ENCODE measurements at regions not wholly inside any gene's neighbourhood (a gene's known extent, or its start where the extent isn't known, plus 50 kb on each side); places are given as distances from the start of the nearest gene placed in this dataset.

DNA sequence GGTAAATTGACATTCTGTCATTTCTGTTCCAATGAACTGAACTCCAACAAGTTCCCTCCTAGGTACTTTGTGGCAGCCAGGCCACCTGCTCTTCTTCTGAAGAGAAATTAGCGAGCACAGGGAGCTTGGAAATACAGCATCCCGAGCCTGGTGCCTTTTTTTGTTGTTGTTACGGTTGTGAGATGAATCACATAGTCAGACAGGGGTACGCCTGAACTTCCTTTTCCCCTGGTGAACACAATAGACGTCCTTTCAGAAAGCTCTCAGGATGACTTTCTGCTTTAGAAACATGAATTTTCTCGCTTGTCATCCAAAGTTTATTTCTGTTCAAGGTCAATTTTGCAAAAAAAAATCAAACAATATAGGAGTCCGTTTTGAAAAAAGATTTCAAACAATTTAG lies 53.9 kb upstream of the XYLT1 start:
- Histone ChIP-seq H3K27ac (no peak overlapping the region), H3K9me3 (no peaks in the 10 kb centered on the region), H3K4me3 (no peak overlapping the region), H3K36me3 (no peaks in the 10 kb centered on the region), H3K4me1 (no peaks in the 10 kb centered on the region), H3K27me3 (peaks cover 8% of the 10 kb centered on the region)
- no peak for TF ChIP-seq POLR2A (IDR thresholded peaks at IDR 0.05)
- TF ChIP-seq EP300 (IDR thresholded peaks at IDR 0.05): no peak
- TF ChIP-seq POLR2AphosphoS5 (IDR thresholded peaks at IDR 0.05): no peak
- TF ChIP-seq, protein P1, sequence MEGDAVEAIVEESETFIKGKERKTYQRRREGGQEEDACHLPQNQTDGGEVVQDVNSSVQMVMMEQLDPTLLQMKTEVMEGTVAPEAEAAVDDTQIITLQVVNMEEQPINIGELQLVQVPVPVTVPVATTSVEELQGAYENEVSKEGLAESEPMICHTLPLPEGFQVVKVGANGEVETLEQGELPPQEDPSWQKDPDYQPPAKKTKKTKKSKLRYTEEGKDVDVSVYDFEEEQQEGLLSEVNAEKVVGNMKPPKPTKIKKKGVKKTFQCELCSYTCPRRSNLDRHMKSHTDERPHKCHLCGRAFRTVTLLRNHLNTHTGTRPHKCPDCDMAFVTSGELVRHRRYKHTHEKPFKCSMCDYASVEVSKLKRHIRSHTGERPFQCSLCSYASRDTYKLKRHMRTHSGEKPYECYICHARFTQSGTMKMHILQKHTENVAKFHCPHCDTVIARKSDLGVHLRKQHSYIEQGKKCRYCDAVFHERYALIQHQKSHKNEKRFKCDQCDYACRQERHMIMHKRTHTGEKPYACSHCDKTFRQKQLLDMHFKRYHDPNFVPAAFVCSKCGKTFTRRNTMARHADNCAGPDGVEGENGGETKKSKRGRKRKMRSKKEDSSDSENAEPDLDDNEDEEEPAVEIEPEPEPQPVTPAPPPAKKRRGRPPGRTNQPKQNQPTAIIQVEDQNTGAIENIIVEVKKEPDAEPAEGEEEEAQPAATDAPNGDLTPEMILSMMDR (IDR thresholded peaks at IDR 0.05): no peak
- 53 to 54% methylated on average over 3 to 7 of the region's 7 CpGs for WGBS, 2 donors (ENCODE audit: low coverage in 1 of 2)
- ATAC-seq: no peak

DNA sequence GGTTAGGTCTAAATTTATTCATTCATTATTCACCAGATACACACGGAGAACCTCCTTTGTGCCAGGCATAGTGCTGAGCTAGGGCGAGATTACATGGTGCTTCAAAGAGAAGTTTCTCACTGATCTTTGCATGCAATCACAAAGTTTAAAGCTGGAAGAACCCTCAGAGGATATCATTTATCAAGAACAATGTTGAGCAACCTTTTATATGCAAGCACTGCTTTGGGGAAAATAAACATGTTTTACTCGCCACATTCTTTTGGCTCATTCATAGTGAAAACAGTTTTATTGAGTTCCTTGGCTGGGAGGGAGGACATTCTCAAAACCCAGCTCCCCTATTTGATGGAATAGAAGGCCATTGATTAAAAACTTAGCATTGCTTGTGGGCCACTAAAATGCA lies 49.8 kb upstream of the XYLT1 start:
- Histone ChIP-seq H3K27ac (no peak overlapping the region), H3K9me3 (no peaks in the 10 kb centered on the region), H3K27me3 (peaks cover 8% of the 10 kb centered on the region), H3K4me1 (no peaks in the 10 kb centered on the region), H3K36me3 (no peaks in the 10 kb centered on the region), H3K4me3 (no peak overlapping the region)
- TF ChIP-seq POLR2AphosphoS5 (IDR thresholded peaks at IDR 0.05): no peak
- no peak for TF ChIP-seq EP300 (IDR thresholded peaks at IDR 0.05)
- no peak for TF ChIP-seq POLR2A (IDR thresholded peaks at IDR 0.05)
- TF ChIP-seq, protein P1 (IDR thresholded peaks at IDR 0.05): no peak
- WGBS, 2 donors (ENCODE audit: low coverage in 1 of 2): 23 to 71% methylated on average over 2 to 3 of the region's 3 CpGs
- ATAC-seq: no peak

Data from gastroesophageal sphincter (tissue), 4 donors.